ENCODE measurements at regions not wholly inside any gene's neighbourhood (a gene's known extent, or its start where the extent isn't known, plus 50 kb on each side); places are given as distances from the start of the nearest gene placed in this dataset.

- BruUV-seq (replicated peaks) = no TSS peak
- dilution Hi-C loops (cut with HindIII; ENCODE audit: low sequenced_read_pairs, unreplicated experiment) = no loop called here
- no peak overlapping the region for H2BK5ac ChIP-seq (ENCODE audit: low read depth, low read length, poor library complexity, severe bottlenecking)
- in situ Hi-C loops (cut with MboI; ENCODE audit: low sequenced_read_pairs) = no loop called here
- no peak overlapping the region for H4K8ac ChIP-seq (ENCODE audit: low read depth in 2 of 2, low read length in 2 of 2)
- H2AK9ac ChIP-seq (replicated peaks; ENCODE audit: low read depth, low read length, poor library complexity) = no peak overlapping the region
- no peak for DNase-seq
- ChIA-PET POLR2A (ENCODE audit: unreplicated experiment) (no interaction called here), CTCF (no interaction called here)
- no peak overlapping the region for H3K9ac ChIP-seq (ENCODE audit: low read depth, low read length)
- no peak overlapping the region for H2AFZ ChIP-seq (replicated peaks; ENCODE audit: low read length, poor library complexity)
- intact Hi-C loops (cut with micrococcal nuclease) = no loop called here
- H3K4me1 ChIP-seq (ENCODE audit: control insufficient read depth, insufficient read depth, low read length) = peaks cover 3% of the 10 kb centered on the region
- no peak overlapping the region for H3K14ac ChIP-seq (replicated peaks; ENCODE audit: low read depth, low read length)
- no peak overlapping the region for H4K91ac ChIP-seq (ENCODE audit: insufficient read depth, low read depth, low read length)
- no CpG with 5 or more reads among the region's 2 CpGs for WGBS, 2 experiments (ENCODE audit: extremely low coverage in 2 of 2, insufficient read length in 1 of 2)
- H3K4me2 ChIP-seq (ENCODE audit: low read depth, low read length) = no peak overlapping the region
- H2BK120ac ChIP-seq (ENCODE audit: low read depth, low read length) = no peak overlapping the region
- no peaks in the 10 kb centered on the region for H4K20me1 ChIP-seq (ENCODE audit: insufficient read depth, low read length)
- no peaks in the 10 kb centered on the region for H3K79me1 ChIP-seq (ENCODE audit: low read depth in 1 of 2, low read length in 2 of 2)
- no peak for ATAC-seq (ENCODE audit: low read depth)
- H3K27me3 ChIP-seq (ENCODE audit: control insufficient read depth, insufficient read depth, low read length) = peaks cover 7% of the 10 kb centered on the region
- no peak overlapping the region for H2BK15ac ChIP-seq (ENCODE audit: low read depth, low read length)
- H3K23ac ChIP-seq (ENCODE audit: low read depth, low read length) = no peak overlapping the region
- no peaks in the 10 kb centered on the region for H3K9me3 ChIP-seq (ENCODE audit: control insufficient read depth, insufficient read depth, low read length)
- no peak overlapping the region for H2AK5ac ChIP-seq (ENCODE audit: low read depth, low read length)
- no peaks in the 10 kb centered on the region for H3K9me1 ChIP-seq (ENCODE audit: insufficient read depth, low read length)
- no peak overlapping the region for H4K5ac ChIP-seq (ENCODE audit: low read depth, low read length)
- no peak overlapping the region for H2BK20ac ChIP-seq (ENCODE audit: low read depth, low read length)
- no peaks in the 10 kb centered on the region for H3K36me3 ChIP-seq (ENCODE audit: control insufficient read depth, insufficient read depth, low read length)
- H3K18ac ChIP-seq (ENCODE audit: low read depth, low read length) = no peak overlapping the region
- H3K4ac ChIP-seq (ENCODE audit: low read depth, low read length) = no peak overlapping the region
- H3K4me3 ChIP-seq (ENCODE audit: insufficient read depth, low read depth, low read length) = no peak overlapping the region
- no peak overlapping the region for H3K56ac ChIP-seq (ENCODE audit: extremely low read depth, insufficient read depth, low read length)
- H3K27ac ChIP-seq (ENCODE audit: insufficient read depth, low read length) = no peak overlapping the region
- TF ChIP-seq ELK1 (IDR thresholded peaks at IDR 0.05; ENCODE audit: borderline replicate concordance, low read depth, low read length) (no peak), CHD1 (IDR thresholded peaks at IDR 0.05; ENCODE audit: low read depth, low read length) (no peak), NFE2L2 (IDR thresholded peaks at IDR 0.05; ENCODE audit: low read depth, low read length) (no peak), USF2 (IDR thresholded peaks at IDR 0.05; ENCODE audit: low read depth, low read length) (no peak), RFX5 (IDR thresholded peaks at IDR 0.05; ENCODE audit: low read depth, low read length) (no peak), MAZ (IDR thresholded peaks at IDR 0.05; ENCODE audit: borderline replicate concordance, low read depth, low read length) (no peak), MXI1 (IDR thresholded peaks at IDR 0.05; ENCODE audit: borderline replicate concordance, low read depth, low read length) (no peak)
Measured at GRCh38 chr5:72694856-72695255, 121.6 kb upstream of the TNPO1 start.
